DND-41 (cell line): ENCODE measurements at regions not wholly inside any gene's neighbourhood (a gene's known extent, or its start where the extent isn't known, plus 50 kb on each side); places are given as distances from the start of the nearest gene placed in this dataset.

Experiments used
- ATAC-seq: fragments of 200-7000 bp; cut with Tn5 transposase; 3 replicates; pipeline ENCODE4 v1.9.1; 2021; ENCODE audit warnings: low read depth; ENCODE audit not compliant: insufficient read depth
- DNase-seq: peaks from one replicate; pipeline ENCODE4 v3.0.0-alpha.2; 2020
- H2AFZ ChIP-seq: 2 replicates; pipeline ENCODE4 v1.6.0; 2012; ENCODE audit warnings: low read depth, low read length
- H3K27ac ChIP-seq: 2 replicates; pipeline ENCODE4 v1.5.1; 2012; ENCODE audit warnings: low read length, inconsistent platforms
- H3K27me3 ChIP-seq: fragments of 200-600 bp; sonication (generic); 2 replicates; pipeline ENCODE4 v1.6.0; 2012; ENCODE audit warnings: low read length, mild to moderate bottlenecking, inconsistent platforms; ENCODE audit not compliant: insufficient read depth, poor library complexity
- H3K36me3 ChIP-seq: 2 replicates; pipeline ENCODE4 v1.5.1; 2012; ENCODE audit warnings: low read length, inconsistent platforms; ENCODE audit not compliant: insufficient read depth
- H3K4me1 ChIP-seq: 2 replicates; pipeline ENCODE4 v1.5.1; 2012; ENCODE audit warnings: mild to moderate bottlenecking, low read length; ENCODE audit not compliant: insufficient read depth
- H3K4me2 ChIP-seq: 2 replicates; pipeline ENCODE4 v1.6.0; 2012; ENCODE audit warnings: mild to moderate bottlenecking, moderate library complexity, low read length, inconsistent platforms; ENCODE audit not compliant: insufficient read depth
- H3K4me3 ChIP-seq, 2 experiments: fragments of 200-600 bp in 1 of 2; shearing (Covaris generic) in 1 of 2; 2 replicates each; pipeline ENCODE4 v1.5.1; 2012 to 2016; ENCODE audit warnings: inconsistent platforms in 2 of 2, low read length in 2 of 2, mild to moderate bottlenecking in 2 of 2, low read depth in 1 of 2, moderate library complexity in 1 of 2
- H3K79me2 ChIP-seq: 2 replicates; pipeline ENCODE4 v1.6.0; 2012; ENCODE audit warnings: low read length, inconsistent platforms; ENCODE audit not compliant: insufficient read depth
- H3K9ac ChIP-seq: 2 replicates; pipeline ENCODE4 v1.6.0; 2012; ENCODE audit warnings: low read depth, mild to moderate bottlenecking, inconsistent platforms, low read length, moderate library complexity
- H3K9me3 ChIP-seq: 2 replicates; pipeline ENCODE4 v1.5.1; 2012; ENCODE audit warnings: low read length, moderate library complexity, mild to moderate bottlenecking, inconsistent platforms; ENCODE audit not compliant: insufficient read depth, severe bottlenecking
- H4K20me1 ChIP-seq: 2 replicates; pipeline ENCODE4 v1.6.0; 2012; ENCODE audit warnings: low read length; ENCODE audit not compliant: insufficient read depth
- EZH2 ChIP-seq: IDR thresholded peaks from 3 replicates; pipeline ENCODE4 v1.6.1; 2012; ENCODE audit warnings: borderline replicate concordance, low read depth, mild to moderate bottlenecking, moderate library complexity, low read length, inconsistent platforms; ENCODE audit not compliant: severe bottlenecking
- TF ChIP-seq, protein P1 (sequence below): IDR thresholded peaks from 2 replicates; pipeline ENCODE4 v1.5.1; 2012; ENCODE audit warnings: borderline replicate concordance, low read length, moderate library complexity, mild to moderate bottlenecking; ENCODE audit not compliant: poor library complexity, severe bottlenecking; ENCODE audit errors: extremely low read depth

DNA sequence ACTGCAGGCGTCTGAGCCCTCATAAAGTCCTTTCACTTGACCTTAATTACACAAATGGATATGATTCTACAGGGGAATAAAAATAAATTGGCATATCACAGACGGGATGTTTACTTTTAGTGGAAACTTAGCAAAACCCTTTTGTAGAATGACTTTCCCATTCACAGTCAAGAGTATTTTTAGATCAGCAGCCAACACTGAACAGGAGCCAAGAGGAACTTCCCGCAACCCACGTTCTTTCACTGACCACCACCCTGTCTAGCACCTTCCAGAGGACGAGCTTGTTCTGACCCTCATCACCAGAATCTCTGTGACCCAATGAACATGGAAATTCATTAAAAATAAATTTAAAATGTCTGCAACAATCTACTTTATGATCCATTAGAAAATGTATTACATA lies 119.0 kb upstream of the SNTG2 start:
- Histone ChIP-seq H3K4me1 (peaks cover 23% of the 10 kb centered on the region), H3K4me3 (no peak overlapping the region), H3K4me2 (no peak overlapping the region), H3K9me3 (no peaks in the 10 kb centered on the region), H3K27me3 (no peaks in the 10 kb centered on the region), H3K79me2 (no peaks in the 10 kb centered on the region), H2AFZ (no peak overlapping the region), H4K20me1 (no peaks in the 10 kb centered on the region), H3K36me3 (no peaks in the 10 kb centered on the region), H3K27ac (no peak overlapping the region), H3K9ac (no peak overlapping the region)
- no peak for DNase-seq
- no peak for ATAC-seq
- TF ChIP-seq, protein P1, sequence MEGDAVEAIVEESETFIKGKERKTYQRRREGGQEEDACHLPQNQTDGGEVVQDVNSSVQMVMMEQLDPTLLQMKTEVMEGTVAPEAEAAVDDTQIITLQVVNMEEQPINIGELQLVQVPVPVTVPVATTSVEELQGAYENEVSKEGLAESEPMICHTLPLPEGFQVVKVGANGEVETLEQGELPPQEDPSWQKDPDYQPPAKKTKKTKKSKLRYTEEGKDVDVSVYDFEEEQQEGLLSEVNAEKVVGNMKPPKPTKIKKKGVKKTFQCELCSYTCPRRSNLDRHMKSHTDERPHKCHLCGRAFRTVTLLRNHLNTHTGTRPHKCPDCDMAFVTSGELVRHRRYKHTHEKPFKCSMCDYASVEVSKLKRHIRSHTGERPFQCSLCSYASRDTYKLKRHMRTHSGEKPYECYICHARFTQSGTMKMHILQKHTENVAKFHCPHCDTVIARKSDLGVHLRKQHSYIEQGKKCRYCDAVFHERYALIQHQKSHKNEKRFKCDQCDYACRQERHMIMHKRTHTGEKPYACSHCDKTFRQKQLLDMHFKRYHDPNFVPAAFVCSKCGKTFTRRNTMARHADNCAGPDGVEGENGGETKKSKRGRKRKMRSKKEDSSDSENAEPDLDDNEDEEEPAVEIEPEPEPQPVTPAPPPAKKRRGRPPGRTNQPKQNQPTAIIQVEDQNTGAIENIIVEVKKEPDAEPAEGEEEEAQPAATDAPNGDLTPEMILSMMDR: no peak

DNA sequence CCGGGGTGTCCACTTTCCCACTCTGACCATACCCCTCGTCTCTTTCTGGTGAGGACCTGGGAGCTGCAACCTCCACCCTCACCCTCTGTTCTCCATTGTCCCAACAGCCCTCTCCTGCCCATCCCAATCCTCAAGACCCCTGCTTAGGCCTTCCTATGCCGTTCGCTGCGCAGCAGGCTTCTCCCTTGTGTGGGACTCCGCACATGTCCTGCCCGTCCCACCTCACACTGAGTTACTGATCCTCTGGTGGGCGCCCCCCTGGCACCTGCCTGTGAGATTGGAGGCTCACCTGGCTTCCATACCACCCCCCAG lies 119.5 kb upstream of the SNTG2 start:
- no peak for ATAC-seq
- no peak for DNase-seq
- no peak overlapping the region for H3K27ac ChIP-seq
- no peak overlapping the region for H3K4me2 ChIP-seq
- H2AFZ ChIP-seq: no peak overlapping the region
- H3K4me1 ChIP-seq: peaks cover 23% of the 10 kb centered on the region
- H3K79me2 ChIP-seq: no peaks in the 10 kb centered on the region
- no peaks in the 10 kb centered on the region for H3K27me3 ChIP-seq
- TF ChIP-seq EZH2: no peak
- TF ChIP-seq, protein P1: no peak
- no peak overlapping the region for H3K9ac ChIP-seq
- no peaks in the 10 kb centered on the region for H3K9me3 ChIP-seq
- no peaks in the 10 kb centered on the region for H3K36me3 ChIP-seq
- H4K20me1 ChIP-seq: no peaks in the 10 kb centered on the region
- no peak overlapping the region for H3K4me3 ChIP-seq

DNA sequence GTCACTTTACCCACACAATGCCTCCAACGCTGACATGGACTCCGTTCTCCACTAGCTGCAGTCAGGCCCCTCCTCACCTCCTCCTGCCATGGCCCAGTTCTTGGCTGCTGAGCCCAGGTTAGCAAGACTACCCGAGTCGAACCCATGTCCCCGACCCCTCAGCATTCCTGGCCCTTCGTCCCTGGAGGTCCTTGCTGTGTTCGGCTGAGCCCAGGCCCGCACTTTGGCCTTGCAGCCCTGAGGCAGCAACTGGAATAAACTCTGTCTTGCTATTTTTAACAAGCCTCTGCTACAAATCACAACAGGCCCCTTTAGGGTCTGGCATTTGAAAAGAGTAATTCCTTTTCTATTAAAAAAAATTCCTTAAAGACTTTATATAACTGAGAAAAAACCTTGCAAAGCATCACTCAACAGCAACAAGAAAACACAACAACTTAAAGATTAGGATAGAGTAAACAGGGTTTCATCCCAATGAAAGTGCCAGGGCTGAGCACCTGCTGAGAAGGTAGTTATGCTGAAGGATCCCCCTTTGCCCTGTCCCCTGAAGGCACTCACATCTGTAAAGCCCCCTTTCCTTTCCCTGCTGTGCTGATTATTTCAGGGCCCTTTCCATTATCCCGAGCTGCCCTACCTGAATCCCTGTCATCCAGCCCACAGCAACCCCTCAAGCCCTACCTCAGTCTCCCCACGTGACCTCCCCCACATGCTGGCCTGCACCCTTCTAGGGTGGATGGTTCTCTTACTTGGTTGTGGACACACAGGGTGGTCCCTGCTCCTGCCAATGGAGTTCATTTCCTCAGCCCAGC lies 120.0 kb upstream of the SNTG2 start:
- Histone ChIP-seq H3K4me1 (peaks cover 23% of the 10 kb centered on the region), H3K27me3 (no peaks in the 10 kb centered on the region), H3K27ac (no peak overlapping the region), H3K4me2 (no peak overlapping the region), H3K9me3 (no peaks in the 10 kb centered on the region), H3K79me2 (no peaks in the 10 kb centered on the region), H3K36me3 (no peaks in the 10 kb centered on the region), H4K20me1 (no peaks in the 10 kb centered on the region), H2AFZ (no peak overlapping the region), H3K4me3 (no peak overlapping the region), H3K9ac (no peak overlapping the region)
- ATAC-seq: no peak
- no peak for TF ChIP-seq EZH2
- TF ChIP-seq, protein P1: no peak
- no peak for DNase-seq

DNA sequence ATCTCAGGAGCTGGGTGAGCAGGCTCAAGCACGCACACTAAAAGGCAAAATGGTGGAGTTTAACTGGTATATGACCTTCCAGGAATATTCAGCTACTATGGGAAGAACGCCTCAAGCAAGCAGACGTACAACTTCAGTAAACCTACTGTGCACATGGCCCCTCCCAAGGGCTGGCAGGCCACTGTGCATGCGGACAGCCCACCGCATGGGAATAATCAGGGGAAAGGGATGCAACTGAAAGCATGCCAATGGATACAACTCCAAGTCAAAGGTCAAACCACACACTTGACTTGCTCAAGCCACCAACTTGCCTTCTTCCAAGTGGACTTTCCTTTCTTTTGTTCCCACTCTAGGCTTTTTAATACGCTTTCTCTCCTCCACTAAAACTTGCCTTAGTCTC lies 121.6 kb upstream of the SNTG2 start:
- Histone ChIP-seq H2AFZ (no peak overlapping the region), H3K4me2 (no peak overlapping the region), H3K4me1 (peaks cover 18% of the 10 kb centered on the region), H3K4me3 (no peak overlapping the region), H3K9ac (no peak overlapping the region), H3K27ac (no peak overlapping the region), H3K36me3 (no peaks in the 10 kb centered on the region), H3K9me3 (no peaks in the 10 kb centered on the region), H3K27me3 (no peaks in the 10 kb centered on the region), H3K79me2 (no peaks in the 10 kb centered on the region), H4K20me1 (no peaks in the 10 kb centered on the region)
- TF ChIP-seq, protein P1: no peak
- TF ChIP-seq EZH2: no peak
- ATAC-seq (no peak), DNase-seq (no peak)
